HG03097 (cell line): ENCODE measurements at regions not wholly inside any gene's neighbourhood (a gene's known extent, or its start where the extent isn't known, plus 50 kb on each side); places are given as distances from the start of the nearest gene placed in this dataset.

Experiments
- ATAC-seq: cut with Tn5 transposase; IDR thresholded peaks from one replicate; pipeline ENCODE4 v1.9.1; 2021; ENCODE audit not compliant: unreplicated experiment, low FRiP score

DNA sequence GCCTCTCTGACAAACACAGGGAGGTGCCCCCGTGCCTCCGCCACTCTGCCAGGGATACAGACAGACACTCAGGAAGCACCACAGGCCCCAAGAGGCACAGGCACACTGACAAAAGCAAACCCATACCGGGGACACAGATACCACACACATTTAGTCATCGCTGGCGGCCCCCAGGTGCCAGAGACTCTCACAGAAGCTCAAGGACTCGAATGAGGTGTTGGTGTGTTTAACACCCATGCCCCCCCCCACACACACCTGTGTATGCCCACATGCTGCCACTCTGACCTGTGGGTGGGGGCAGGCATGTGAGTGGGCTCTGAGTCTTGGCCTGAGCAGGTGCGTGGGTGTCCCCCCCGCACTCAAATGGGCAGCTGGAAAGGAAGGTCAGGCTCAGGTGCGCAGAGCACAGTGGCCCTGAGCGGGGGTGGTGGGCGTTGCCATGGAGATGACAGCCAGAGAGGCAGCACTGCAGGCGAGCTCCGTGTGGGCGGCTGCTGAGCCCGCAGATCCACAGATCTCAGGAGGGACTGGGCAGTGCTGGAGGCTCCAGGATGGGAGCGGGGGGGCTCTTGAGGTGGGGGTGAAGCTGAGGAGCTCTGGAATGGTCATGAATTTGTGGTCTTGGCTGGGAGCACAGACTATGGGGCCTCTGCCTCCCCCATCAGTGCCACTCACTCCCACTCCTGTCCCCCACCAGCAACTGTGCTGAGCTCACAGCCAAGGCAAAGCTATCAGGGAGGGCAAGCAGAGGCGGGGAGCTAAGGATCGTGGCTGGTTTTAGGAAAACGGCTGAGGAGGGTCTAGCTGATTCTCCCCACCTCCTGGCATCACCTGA, 73.9 kb upstream of the TAF1B start:
- ATAC-seq, result no peak

- ATAC-seq, result no peak
Measured at GRCh38 chr2:9770006-9770307, 73.3 kb upstream of the TAF1B start.

GRCh38 chr2:9770308-9771100, 72.8 kb upstream of the TAF1B start:
- no peak for ATAC-seq

GRCh38 chr2:9771101-9771449, 72.2 kb upstream of the TAF1B start:
- no peak for ATAC-seq

- no peak for ATAC-seq
Measured at GRCh38 chr2:9771481-9772017, 71.7 kb upstream of the TAF1B start.

DNA sequence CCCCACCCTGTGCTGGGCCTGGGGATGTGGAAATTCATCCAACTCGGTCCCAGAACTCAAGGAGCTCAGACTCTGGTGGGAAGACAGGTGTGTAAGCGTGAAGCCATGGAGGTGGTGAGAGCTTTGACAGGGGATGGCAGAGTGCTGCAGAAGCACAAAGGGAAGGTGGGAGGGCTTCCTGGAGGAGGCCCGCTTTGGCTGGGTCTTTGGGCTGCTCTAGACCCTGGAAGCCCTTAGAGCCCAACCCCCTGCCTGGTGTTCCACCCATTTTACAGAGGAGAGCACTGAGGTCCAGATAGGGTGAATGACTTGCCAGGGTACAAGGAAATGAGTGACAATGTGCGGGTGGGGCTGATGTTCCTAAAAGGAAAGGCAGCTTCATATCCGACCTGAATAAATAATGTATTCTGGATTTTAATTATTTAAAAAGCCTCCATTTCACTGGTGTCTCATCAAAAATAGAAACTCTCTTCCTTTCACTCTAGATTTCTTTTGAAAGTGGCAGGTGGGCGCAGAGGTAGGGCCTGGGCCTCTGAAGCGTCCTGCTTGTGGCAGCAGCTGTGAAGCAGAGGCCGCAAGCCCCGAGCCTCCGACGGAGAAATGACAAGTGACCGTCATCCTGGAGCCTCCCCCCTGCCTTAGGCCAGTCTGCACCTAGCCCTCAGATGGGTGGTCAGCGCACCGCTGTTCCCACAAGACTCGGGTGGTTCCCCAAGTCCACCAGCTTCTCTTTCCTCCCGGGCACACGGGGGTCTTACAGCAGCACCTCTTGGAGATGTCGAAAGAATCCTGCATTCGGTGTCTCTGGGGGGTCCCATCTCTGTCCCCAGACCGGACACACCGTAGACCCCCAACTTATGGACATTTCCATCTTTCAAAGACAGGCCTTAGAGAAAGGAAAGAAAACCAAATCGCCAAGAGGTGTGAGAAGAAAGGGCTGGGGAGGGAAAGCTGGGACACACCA, 71.0 kb upstream of the TAF1B start:
- no peak for ATAC-seq

- no peak for ATAC-seq
Measured at GRCh38 chr2:9772999-9773902, 70.0 kb upstream of the TAF1B start.

- ATAC-seq, result no peak
Measured at GRCh38 chr2:9773903-9774239, 69.4 kb upstream of the TAF1B start.

DNA sequence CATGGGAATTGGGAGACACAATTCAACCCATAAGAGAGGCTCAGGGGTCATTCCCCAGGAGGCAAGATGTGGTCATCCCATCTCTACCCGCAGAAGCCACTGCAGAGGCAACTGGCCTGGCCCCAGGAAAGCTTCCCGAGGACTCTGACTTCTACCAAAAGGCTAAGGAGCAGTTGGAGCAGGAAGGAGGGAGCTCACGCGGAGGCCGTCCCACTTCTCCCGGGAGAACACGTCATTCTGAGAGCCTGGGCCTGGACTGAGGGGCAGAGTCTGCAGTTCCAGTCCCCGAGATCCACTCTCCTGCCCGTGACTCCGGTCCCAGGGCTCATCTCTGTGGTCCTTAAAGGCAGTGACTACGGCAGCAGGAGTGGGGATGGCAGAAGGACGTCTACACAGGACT, 69.0 kb upstream of the TAF1B start:
- no peak for ATAC-seq

DNA sequence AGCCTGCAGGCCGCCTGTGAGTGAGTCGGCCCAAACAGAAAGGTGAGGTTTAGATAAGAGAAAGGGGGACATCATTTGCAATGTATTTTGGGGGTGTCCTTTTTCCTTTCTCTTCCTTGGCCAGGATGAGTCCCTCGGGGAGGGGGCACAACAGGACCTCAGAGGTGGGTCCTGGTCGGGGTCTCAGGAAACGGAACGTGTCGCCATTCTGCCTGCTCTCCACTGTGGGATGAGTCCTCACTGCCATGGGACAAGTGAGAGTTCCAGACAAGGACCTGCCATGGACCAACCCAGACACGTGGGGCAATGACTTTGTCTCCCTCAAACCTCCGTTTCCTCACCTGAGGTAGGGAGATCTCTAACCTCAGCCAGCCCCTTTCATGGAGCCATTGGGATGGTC, 67.9 kb upstream of the TAF1B start:
- ATAC-seq, result no peak

DNA sequence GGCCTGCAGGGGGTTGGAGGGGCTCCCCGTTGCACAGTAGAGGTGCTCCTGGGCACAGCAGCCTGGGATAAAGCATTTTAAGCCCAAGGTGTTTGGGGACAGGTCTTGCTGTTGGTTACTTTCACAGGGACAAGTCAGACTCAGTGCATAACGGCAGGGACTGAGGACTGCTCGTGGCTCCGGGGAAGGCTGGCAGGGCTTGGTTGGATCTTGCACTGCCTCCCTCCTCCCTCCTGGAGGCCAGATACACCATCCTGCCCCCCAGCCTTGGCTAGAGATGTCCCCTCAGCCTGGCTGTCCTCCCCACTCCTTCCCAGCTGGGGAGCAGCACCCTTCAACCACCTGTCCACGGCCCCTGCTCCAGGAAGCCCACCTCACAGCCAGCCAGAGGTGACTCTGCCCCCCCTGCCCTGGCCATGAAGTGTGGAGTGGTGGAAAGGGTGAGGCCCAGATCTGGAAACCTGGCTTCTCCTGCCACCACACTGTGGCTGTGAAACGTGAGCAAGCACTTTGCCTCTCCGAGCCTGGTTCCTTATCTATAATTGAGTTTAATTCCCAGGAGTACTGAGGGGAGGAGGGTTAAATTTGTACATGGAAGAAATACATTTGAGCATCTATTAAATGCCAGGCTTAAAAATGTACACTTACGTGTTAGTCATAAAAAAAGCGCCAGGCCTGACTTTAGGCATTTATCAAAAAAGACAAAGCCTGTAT, 67.1 kb upstream of the TAF1B start:
- ATAC-seq, result no peak

GRCh38 chr2:9777081-9777480, 66.2 kb upstream of the TAF1B start:
- ATAC-seq, result no peak

DNA sequence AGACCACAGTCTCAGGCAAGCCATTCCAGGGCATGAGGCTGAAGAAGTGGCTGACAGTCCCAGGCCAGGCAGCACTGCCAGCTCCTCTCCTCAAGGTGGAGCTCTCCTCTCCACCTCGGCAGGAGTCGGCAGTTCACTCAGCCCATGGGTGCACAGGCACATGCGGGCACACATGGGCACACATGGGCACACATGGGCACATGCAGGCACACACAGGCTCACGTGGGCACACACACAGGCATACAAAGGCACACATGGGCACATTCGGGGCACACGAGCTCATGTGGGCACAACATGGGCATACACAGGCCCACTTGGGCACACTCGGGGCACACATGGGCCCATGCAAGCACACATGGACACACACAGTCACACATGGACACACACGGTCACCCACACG, 65.3 kb upstream of the TAF1B start:
- no peak for ATAC-seq

DNA sequence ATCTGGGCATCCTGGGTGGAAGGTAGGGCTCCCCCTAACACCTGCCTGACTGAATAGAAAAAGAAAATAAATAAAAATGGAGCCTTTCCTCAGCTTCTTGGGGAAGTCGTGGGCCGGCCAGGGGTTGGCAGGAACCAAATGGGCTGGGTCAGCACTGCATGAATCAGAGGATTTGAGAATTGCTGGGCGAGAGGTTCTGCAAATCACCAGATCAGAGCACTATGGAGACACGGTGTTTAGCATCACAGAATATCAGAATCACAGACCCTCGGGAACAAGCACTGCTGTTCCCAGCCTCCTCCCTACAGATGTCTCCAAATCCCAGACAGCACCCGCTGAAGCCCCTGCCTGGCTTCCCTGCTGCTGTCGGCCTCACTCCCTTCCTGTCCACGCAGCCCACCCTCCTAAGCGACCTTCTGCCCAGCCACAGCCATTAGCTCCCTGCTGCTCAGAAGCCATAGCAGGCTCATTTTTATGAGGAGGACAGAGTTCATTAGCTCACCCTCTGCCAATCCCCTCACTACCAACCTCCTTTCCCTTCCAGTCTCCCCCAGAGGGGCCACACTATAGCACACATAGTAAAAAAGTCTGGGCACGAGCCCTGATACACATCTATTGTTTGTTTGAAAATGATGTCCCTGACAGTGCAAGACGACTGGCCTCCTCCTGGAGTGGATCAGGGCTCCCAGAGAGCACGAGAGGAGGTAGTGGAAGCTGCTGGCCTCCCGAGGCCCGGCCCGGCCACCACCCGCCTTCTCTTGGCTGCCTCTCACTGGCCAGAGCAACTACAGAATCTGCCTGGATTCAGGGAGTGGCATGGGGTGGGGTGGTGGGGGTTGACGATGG, 64.6 kb upstream of the TAF1B start:
- ATAC-seq, result no peak

DNA sequence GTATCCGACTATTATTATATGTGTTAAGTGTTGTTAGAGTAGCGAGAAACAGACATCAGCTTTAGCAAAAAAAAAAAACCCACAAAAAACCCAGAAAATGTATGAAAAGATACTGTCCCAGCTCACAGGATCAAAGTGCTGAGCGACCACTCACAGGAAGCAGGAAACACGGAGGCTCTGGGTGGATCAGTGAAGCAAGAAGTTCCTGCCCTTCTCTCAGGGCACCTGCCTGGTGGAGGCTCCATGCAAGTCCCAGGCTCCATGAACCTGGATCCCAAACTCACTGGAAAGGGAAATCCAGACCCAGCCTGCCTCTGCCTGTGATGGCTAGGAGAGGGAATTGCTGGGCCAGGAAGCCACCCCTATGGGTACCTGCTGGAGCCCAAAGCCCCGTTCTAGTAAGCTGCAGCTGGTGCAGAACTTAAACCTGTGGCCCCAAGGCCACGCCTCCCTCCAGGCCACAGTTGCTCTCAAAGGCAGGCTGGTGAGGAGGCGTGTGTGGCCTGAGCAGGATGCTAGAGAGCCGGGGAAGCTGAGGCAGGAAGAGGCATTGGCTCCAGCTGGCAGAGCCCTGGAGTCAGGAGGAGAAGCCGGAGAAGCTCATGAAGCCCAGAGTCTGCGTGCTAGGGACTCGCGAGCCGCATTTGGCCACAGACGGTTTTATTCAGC, 63.5 kb upstream of the TAF1B start:
- ATAC-seq, result no peak

DNA sequence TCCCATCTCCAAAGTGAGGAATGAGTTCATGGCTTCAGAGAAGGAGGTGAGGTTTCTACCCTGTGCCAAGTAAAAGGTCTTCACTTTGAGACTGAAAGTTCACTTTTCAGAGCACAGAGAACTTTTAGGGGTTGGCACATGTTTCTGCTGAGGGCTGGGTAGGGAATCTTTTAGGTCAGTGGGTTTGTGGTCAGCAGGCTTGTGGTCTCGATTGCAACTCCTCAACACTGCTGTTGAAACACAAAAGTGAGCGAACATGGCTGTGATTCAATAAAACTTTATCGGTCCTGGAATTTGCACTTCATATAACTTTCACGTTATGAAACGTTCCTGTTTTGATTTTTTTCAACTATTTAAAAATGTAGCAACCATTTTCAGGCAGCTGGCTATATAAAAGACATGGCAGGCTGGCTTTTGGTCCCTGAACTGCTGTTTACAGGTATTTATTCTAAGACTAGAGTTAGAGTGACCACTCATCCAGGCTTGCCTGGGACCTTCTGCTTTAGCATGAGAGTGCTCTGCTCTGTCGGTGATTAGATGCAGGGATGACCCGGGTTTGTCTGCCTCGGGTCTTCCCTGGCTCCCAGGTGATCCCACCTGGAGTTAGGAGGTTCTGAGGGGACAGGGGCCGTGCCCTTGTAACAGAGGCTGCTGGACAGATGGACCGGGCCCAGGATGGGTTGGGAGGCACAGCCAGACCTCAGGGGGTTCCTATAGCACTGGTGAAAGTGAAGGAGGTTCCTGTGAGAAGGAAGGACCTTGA, 62.7 kb upstream of the TAF1B start:
- no peak for ATAC-seq

DNA sequence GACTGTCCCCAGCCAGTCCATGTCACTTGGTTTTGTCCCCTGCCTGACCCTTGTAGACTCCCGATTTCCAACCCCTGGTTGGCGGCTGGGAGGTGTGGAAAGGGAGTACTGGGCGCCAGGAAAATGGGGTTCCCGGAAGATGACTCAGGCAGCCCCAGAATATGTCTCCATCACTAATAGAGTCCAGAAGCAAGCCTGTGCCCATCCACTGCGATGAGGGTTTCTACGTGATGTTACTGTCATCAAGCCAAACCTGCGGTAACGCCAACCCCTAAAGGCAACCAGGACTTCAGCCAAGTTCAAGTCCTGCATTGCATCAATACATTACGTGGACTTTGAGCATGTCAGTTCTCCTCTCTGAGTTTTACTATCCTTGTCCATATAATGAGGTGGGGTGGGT, 62.0 kb upstream of the TAF1B start:
- ATAC-seq, result no peak
